GM12892 (cell line): ENCODE measurements at regions not wholly inside any gene's neighbourhood (a gene's known extent, or its start where the extent isn't known, plus 50 kb on each side); places are given as distances from the start of the nearest gene placed in this dataset.

ENCODE experiments used
- DNase-seq: peaks from one replicate; pipeline ENCODE4 v3.0.0; 2011; ENCODE audit not compliant: insufficient read length
- FAIRE-seq: peaks from 2 replicates; lab custom pipeline; 2011; peaks lifted over from hg19 to GRCh38; lab: Jason Lieb, UNC
- POLR2A ChIP-seq: IDR thresholded peaks from 2 replicates; pipeline ENCODE4 v1.6.1; 2011; ENCODE audit warnings: low read depth, low read length, control low read depth
- POLR2AphosphoS5 ChIP-seq: IDR thresholded peaks from 2 replicates; pipeline ENCODE4 v1.6.1; 2011; ENCODE audit warnings: low read depth, low read length, control low read depth
- TAF1 ChIP-seq: IDR thresholded peaks from 2 replicates; pipeline ENCODE4 v1.6.1; 2011; ENCODE audit warnings: low read depth, mild to moderate bottlenecking, control low read depth, low read length, borderline replicate concordance

GRCh38 chr2:46239175-46239846 is 57.9 kb upstream of the EPAS1 start:
- FAIRE-seq (no peak), DNase-seq (no peak)
- no peak for TF ChIP-seq POLR2A
- TF ChIP-seq POLR2AphosphoS5: no peak
- no peak for TF ChIP-seq TAF1

GRCh38 chr2:46239847-46240181 is 57.4 kb upstream of the EPAS1 start:
- TF ChIP-seq TAF1: no peak
- no peak for TF ChIP-seq POLR2AphosphoS5
- TF ChIP-seq POLR2A: no peak
- FAIRE-seq (peak; percentile 67), DNase-seq (no peak)

- TF ChIP-seq POLR2A (no peak), POLR2AphosphoS5 (no peak), TAF1 (no peak)
- DNase-seq: no peak
- no peak for FAIRE-seq
These were observed 55.9 kb upstream of the EPAS1 start for GRCh38 chr2:46241344-46241743.

GRCh38 chr2:46245869-46246268 is 51.3 kb upstream of the EPAS1 start:
- FAIRE-seq: peak; percentile 54
- no peak for DNase-seq
- TF ChIP-seq POLR2AphosphoS5: no peak
- TF ChIP-seq TAF1: no peak
- no peak for TF ChIP-seq POLR2A

- FAIRE-seq: no peak
- no peak for DNase-seq
These were observed 50.4 kb upstream of the EPAS1 start for GRCh38 chr2:46246790-46247189.

More at GRCh38 chr2:46246790-46247189, 50.4 kb upstream of the EPAS1 start:
- TF ChIP-seq POLR2AphosphoS5: no peak
- no peak for TF ChIP-seq TAF1
- TF ChIP-seq POLR2A: no peak
